ENCODE measurements at regions not wholly inside any gene's neighbourhood (a gene's known extent, or its start where the extent isn't known, plus 50 kb on each side); places are given as distances from the start of the nearest gene placed in this dataset.

- TF ChIP-seq CTCF (IDR thresholded peaks at IDR 0.05), result no peak
- no peak for TF ChIP-seq EP300 (IDR thresholded peaks at IDR 0.05)
- TF ChIP-seq POLR2AphosphoS5 (IDR thresholded peaks at IDR 0.05), result no peak
These were observed 882.7 kb downstream of the XPNPEP1 start for GRCh38 chr10:109040622-109041021.
